ENCODE measurements at regions not wholly inside any gene's neighbourhood (a gene's known extent, or its start where the extent isn't known, plus 50 kb on each side); places are given as distances from the start of the nearest gene placed in this dataset.

- Histone ChIP-seq H3K36me3 (ENCODE audit: control insufficient read depth in 4 of 4, insufficient read depth in 3 of 4, low read depth in 1 of 4, low read length in 3 of 4) (no peaks in the 10 kb centered on the region), H3K27me3 (ENCODE audit: control insufficient read depth in 4 of 4, insufficient read depth in 4 of 4, low read length in 3 of 4) (no peaks in the 10 kb centered on the region), H3K4me3 (ENCODE audit: low read depth in 1 of 3, low read length in 3 of 3) (no peak overlapping the region), H3K4me1 (ENCODE audit: control insufficient read depth in 4 of 4, insufficient read depth in 4 of 4, low read length in 3 of 4) (no peaks in the 10 kb centered on the region), H3K9me3 (ENCODE audit: control insufficient read depth in 4 of 4, low read length in 3 of 4) (no peaks in the 10 kb centered on the region), H3K27ac (ENCODE audit: low read depth in 1 of 2, low read length in 2 of 2) (no peak overlapping the region), H3K9ac (ENCODE audit: low read depth in 1 of 2, low read length in 2 of 2) (no peak overlapping the region)
- WGBS = 99% methylated on average over 1 of the region's 1 CpG
- no peak for TF ChIP-seq REST (IDR thresholded peaks at IDR 0.05)
- TF ChIP-seq GABPA (IDR thresholded peaks at IDR 0.05 in 1 of 2, conservative IDR thresholded peaks at IDR 0.05 in 1 of 2) = no peak
- TF ChIP-seq, protein P1, sequence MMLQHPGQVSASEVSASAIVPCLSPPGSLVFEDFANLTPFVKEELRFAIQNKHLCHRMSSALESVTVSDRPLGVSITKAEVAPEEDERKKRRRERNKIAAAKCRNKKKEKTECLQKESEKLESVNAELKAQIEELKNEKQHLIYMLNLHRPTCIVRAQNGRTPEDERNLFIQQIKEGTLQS (IDR thresholded peaks at IDR 0.05) = no peak
- TF ChIP-seq FOXA1 (IDR thresholded peaks at IDR 0.05) = no peak
- TF ChIP-seq FOXA2 (IDR thresholded peaks at IDR 0.05) = no peak
- no peak for TF ChIP-seq NR2F2 (IDR thresholded peaks at IDR 0.05)
- TF ChIP-seq, protein P2, sequence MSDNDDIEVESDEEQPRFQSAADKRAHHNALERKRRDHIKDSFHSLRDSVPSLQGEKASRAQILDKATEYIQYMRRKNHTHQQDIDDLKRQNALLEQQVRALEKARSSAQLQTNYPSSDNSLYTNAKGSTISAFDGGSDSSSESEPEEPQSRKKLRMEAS (IDR thresholded peaks at IDR 0.05) = no peak
- no peak for TF ChIP-seq HNF4A (conservative IDR thresholded peaks at IDR 0.05)
- no peak for TF ChIP-seq RAD21 (IDR thresholded peaks at IDR 0.05)
- TF ChIP-seq, protein P3, sequence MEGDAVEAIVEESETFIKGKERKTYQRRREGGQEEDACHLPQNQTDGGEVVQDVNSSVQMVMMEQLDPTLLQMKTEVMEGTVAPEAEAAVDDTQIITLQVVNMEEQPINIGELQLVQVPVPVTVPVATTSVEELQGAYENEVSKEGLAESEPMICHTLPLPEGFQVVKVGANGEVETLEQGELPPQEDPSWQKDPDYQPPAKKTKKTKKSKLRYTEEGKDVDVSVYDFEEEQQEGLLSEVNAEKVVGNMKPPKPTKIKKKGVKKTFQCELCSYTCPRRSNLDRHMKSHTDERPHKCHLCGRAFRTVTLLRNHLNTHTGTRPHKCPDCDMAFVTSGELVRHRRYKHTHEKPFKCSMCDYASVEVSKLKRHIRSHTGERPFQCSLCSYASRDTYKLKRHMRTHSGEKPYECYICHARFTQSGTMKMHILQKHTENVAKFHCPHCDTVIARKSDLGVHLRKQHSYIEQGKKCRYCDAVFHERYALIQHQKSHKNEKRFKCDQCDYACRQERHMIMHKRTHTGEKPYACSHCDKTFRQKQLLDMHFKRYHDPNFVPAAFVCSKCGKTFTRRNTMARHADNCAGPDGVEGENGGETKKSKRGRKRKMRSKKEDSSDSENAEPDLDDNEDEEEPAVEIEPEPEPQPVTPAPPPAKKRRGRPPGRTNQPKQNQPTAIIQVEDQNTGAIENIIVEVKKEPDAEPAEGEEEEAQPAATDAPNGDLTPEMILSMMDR (IDR thresholded peaks at IDR 0.05; ENCODE audit: low read depth, low read length, missing input control) = no peak
- TF ChIP-seq YY1 (IDR thresholded peaks at IDR 0.05) = no peak
- no peak for TF ChIP-seq SP1 (IDR thresholded peaks at IDR 0.05)
- TF ChIP-seq EGR1 (IDR thresholded peaks at IDR 0.05; ENCODE audit: low read depth in 2 of 2) = no peak
- TF ChIP-seq HNF4G (IDR thresholded peaks at IDR 0.05) = no peak
- no peak for TF ChIP-seq ZBTB33 (IDR thresholded peaks at IDR 0.05)
- TF ChIP-seq TAF1 (conservative IDR thresholded peaks at IDR 0.05) = no peak
- TF ChIP-seq RXRA (IDR thresholded peaks at IDR 0.05) = no peak
- no peak for TF ChIP-seq JUND (IDR thresholded peaks at IDR 0.05)
- no peak for DNase-seq (ENCODE audit: low spot score)
Observed at GRCh38 chr3:4030624-4031023, 231.4 kb downstream of the LRRN1 start.
